Common myeloid progenitor, CD34-positive (primary cell): ENCODE measurements at regions not wholly inside any gene's neighbourhood (a gene's known extent, or its start where the extent isn't known, plus 50 kb on each side); places are given as distances from the start of the nearest gene placed in this dataset.
A peak's percentile ranks its signal among the peaks of the same experiment; 100 is the strongest.

ENCODE experiments used
- CTCF ChIA-PET: fragments of 350-600 bp; sonication (Branson Sonifier 250); formaldehyde crosslinking; loops from one replicate; lab custom pipeline; 2021; ENCODE audit warnings: antibody characterized with exemption; lab: Charles Lee
- POLR2A ChIA-PET: fragments of 350-600 bp; sonication (Branson Sonifier 250); formaldehyde crosslinking; loops from one replicate; lab custom pipeline; 2021; ENCODE audit warnings: antibody characterized with exemption; lab: Charles Lee
- DNase-seq, 3 donors: peaks; one replicate each; pipeline versions ENCODE4 v3.0.0 to v3.0.0-alpha.2; 2013
- H3K27ac ChIP-seq, 2 experiments: 1 replicate in 1 of 2; 2 replicates in 1 of 2; pipeline ENCODE4 v1.7.0; 2013; ENCODE audit warnings: inconsistent platforms in 2 of 2, low read length in 2 of 2, mild to moderate bottlenecking in 2 of 2, low read depth in 1 of 2, moderate library complexity in 1 of 2; ENCODE audit not compliant: severe bottlenecking in 2 of 2, insufficient read depth in 1 of 2, poor library complexity in 1 of 2
- H3K27me3 ChIP-seq, 5 experiments: replicated peaks in 2 of 5; 1 replicate in 3 of 5; 2 replicates in 2 of 5; pipeline versions ENCODE4 v1.6.1 to v1.7.0; 2013; ENCODE audit warnings: low read length in 4 of 5, mild to moderate bottlenecking in 2 of 5, moderate library complexity in 2 of 5, inconsistent platforms in 1 of 5; ENCODE audit not compliant: insufficient read depth in 5 of 5, control insufficient read depth in 4 of 5
- H3K36me3 ChIP-seq, 4 experiments: 1 replicate in 2 of 4; 2 replicates in 2 of 4; pipeline versions ENCODE4 v1.6.1 to v1.7.0; 2013; ENCODE audit warnings: low read length in 3 of 4, control low read depth in 1 of 4, mild to moderate bottlenecking in 1 of 4; ENCODE audit not compliant: control insufficient read depth in 4 of 4, insufficient read depth in 4 of 4
- H3K4me1 ChIP-seq, 4 experiments: 1 replicate in 3 of 4; 2 replicates in 1 of 4; pipeline versions ENCODE4 v1.6.1 to v1.7.1; 2013; ENCODE audit warnings: low read length in 3 of 4, mild to moderate bottlenecking in 3 of 4, control low read depth in 1 of 4, inconsistent platforms in 1 of 4, moderate library complexity in 1 of 4; ENCODE audit not compliant: control insufficient read depth in 4 of 4, insufficient read depth in 4 of 4; ENCODE audit errors: control extremely low read depth in 1 of 4
- H3K4me3 ChIP-seq, 7 experiments: 1 replicate in 4 of 7; 2 replicates in 3 of 7; pipeline versions ENCODE4 v1.5.1 to v1.7.0; 2013; ENCODE audit warnings: mild to moderate bottlenecking in 7 of 7, low read length in 6 of 7, moderate library complexity in 6 of 7, inconsistent platforms in 2 of 7, low read depth in 2 of 7, control low read depth in 1 of 7; ENCODE audit not compliant: insufficient read depth in 4 of 7, control insufficient read depth in 1 of 7; ENCODE audit errors: extremely low read depth in 1 of 7
- H3K9me3 ChIP-seq, 5 experiments: 1 replicate in 4 of 5; 2 replicates in 1 of 5; pipeline versions ENCODE4 v1.6.1 to v1.7.1; 2013; ENCODE audit warnings: low read length in 4 of 5, mild to moderate bottlenecking in 2 of 5, inconsistent platforms in 1 of 5, low read depth in 1 of 5, moderate library complexity in 1 of 5; ENCODE audit not compliant: control insufficient read depth in 4 of 5, insufficient read depth in 2 of 5; ENCODE audit errors: control extremely low read depth in 1 of 5
- WGBS: methylation state at CpG from one replicate; pipeline ENCODE4 v1.1.5; 2013; ENCODE audit not compliant: insufficient coverage; 5-methylcytosine and 5-hydroxymethylcytosine counted together

GRCh38 chr6:40044196-40044595 is 109.9 kb upstream of the MOCS1 start:
- DNase-seq: no peak
- H3K4me3 ChIP-seq: no peak overlapping the region
- peaks cover 0 to 9% (median 6%) of the 10 kb centered on the region in 4 experiments for H3K4me1 ChIP-seq
- H3K27ac ChIP-seq: no peak overlapping the region
- ChIA-PET POLR2A (no interaction called here), CTCF (no interaction called here)
- no peaks in the 10 kb centered on the region for H3K36me3 ChIP-seq
- H3K9me3 ChIP-seq: peaks cover 0 to 9% (median 3%) of the 10 kb centered on the region in 5 experiments
- peaks cover 0 to 81% (median 30%) of the 10 kb centered on the region in 5 experiments for H3K27me3 ChIP-seq
- WGBS: no CpG with 5 or more reads among the region's 1 CpG

GRCh38 chr6:40042232-40042631 is 108.0 kb upstream of the MOCS1 start:
- no peak overlapping the region for H3K27ac ChIP-seq
- peak; percentile 62 to 87 (median 83) for DNase-seq
- POLR2A ChIA-PET: no interaction called here
- no peak overlapping the region for H3K4me3 ChIP-seq
- CTCF ChIA-PET: interaction anchor here (0.9 to 1.2 kb wide), 2 partner anchors 9 to 803 kb away, joined by 3 to 4 read pairs; no protein-coding TSS in a partner anchor
- peaks cover 0 to 8% (median 0%) of the 10 kb centered on the region in 5 experiments for H3K9me3 ChIP-seq
- peaks cover 0 to 83% (median 28%) of the 10 kb centered on the region in 5 experiments for H3K27me3 ChIP-seq
- peaks cover 0 to 9% (median 6%) of the 10 kb centered on the region in 4 experiments for H3K4me1 ChIP-seq
- H3K36me3 ChIP-seq: no peaks in the 10 kb centered on the region

- Histone ChIP-seq H3K9me3 (peaks cover 0 to 9% (median 0%) of the 10 kb centered on the region in 5 experiments), H3K36me3 (no peaks in the 10 kb centered on the region), H3K4me3 (no peak overlapping the region), H3K27ac (no peak overlapping the region), H3K27me3 (peaks cover 0 to 80% (median 20%) of the 10 kb centered on the region in 5 experiments), H3K4me1 (peaks cover 0 to 9% (median 6%) of the 10 kb centered on the region in 4 experiments)
- CTCF ChIA-PET: no interaction called here
- POLR2A ChIA-PET: no interaction called here
- DNase-seq: no peak
- WGBS: 71% methylated on average over 2 of the region's 3 CpGs
Observed at GRCh38 chr6:40039042-40039441, 104.8 kb upstream of the MOCS1 start.

GRCh38 chr6:40038626-40039025 is 104.4 kb upstream of the MOCS1 start:
- no peak overlapping the region for H3K4me3 ChIP-seq
- no peaks in the 10 kb centered on the region for H3K36me3 ChIP-seq
- DNase-seq: no peak
- no peak overlapping the region for H3K27ac ChIP-seq
- ChIA-PET POLR2A (no interaction called here), CTCF (no interaction called here)
- peaks cover 0 to 76% (median 19%) of the 10 kb centered on the region in 5 experiments for H3K27me3 ChIP-seq
- H3K9me3 ChIP-seq: peaks cover 0 to 9% (median 0%) of the 10 kb centered on the region in 5 experiments
- peaks cover 0 to 9% (median 6%) of the 10 kb centered on the region in 4 experiments for H3K4me1 ChIP-seq

- peaks cover 0 to 82% (median 19%) of the 10 kb centered on the region in 5 experiments for H3K27me3 ChIP-seq
- DNase-seq: no peak
- H3K27ac ChIP-seq: no peak overlapping the region
- peaks cover 0 to 6% (median 5%) of the 10 kb centered on the region in 4 experiments for H3K4me1 ChIP-seq
- peaks cover 0 to 9% (median 0%) of the 10 kb centered on the region in 5 experiments for H3K9me3 ChIP-seq
- ChIA-PET POLR2A (no interaction called here), CTCF (no interaction called here)
- H3K36me3 ChIP-seq: no peaks in the 10 kb centered on the region
- no peak overlapping the region for H3K4me3 ChIP-seq
Observed at GRCh38 chr6:40037271-40037670, 103.0 kb upstream of the MOCS1 start.

- WGBS: 94% methylated on average over 2 of the region's 2 CpGs
- DNase-seq: no peak
- Histone ChIP-seq H3K27me3 (peaks cover 0 to 82% (median 19%) of the 10 kb centered on the region in 5 experiments), H3K27ac (no peak overlapping the region), H3K36me3 (no peaks in the 10 kb centered on the region), H3K4me1 (no peaks in the 10 kb centered on the region), H3K4me3 (no peak overlapping the region), H3K9me3 (peaks cover 0 to 9% (median 0%) of the 10 kb centered on the region in 5 experiments)
- CTCF ChIA-PET: no interaction called here
- POLR2A ChIA-PET: no interaction called here
Observed at GRCh38 chr6:40036186-40036585, 101.9 kb upstream of the MOCS1 start.

- Histone ChIP-seq H3K9me3 (peaks cover 0 to 8% (median 1%) of the 10 kb centered on the region in 5 experiments), H3K27ac (no peak overlapping the region), H3K36me3 (no peaks in the 10 kb centered on the region), H3K4me3 (no peak overlapping the region), H3K4me1 (no peaks in the 10 kb centered on the region), H3K27me3 (peaks cover 0 to 41% (median 3%) of the 10 kb centered on the region in 5 experiments)
- WGBS: no CpG with 5 or more reads among the region's 1 CpG
- CTCF ChIA-PET: no interaction called here
- POLR2A ChIA-PET: no interaction called here
- no peak for DNase-seq
Observed at GRCh38 chr6:40028449-40028848, 94.2 kb upstream of the MOCS1 start.
